ENCODE measurements at regions not wholly inside any gene's neighbourhood (a gene's known extent, or its start where the extent isn't known, plus 50 kb on each side); places are given as distances from the start of the nearest gene placed in this dataset.

- no peak overlapping the region for H3K27ac ChIP-seq (ENCODE audit: extremely low read length, insufficient read depth, low read length)
- POLR2A ChIA-PET: no interaction called here
- H2AFZ ChIP-seq (ENCODE audit: low read length): no peak overlapping the region
- ATAC-seq: no peak
- H3K4me3 ChIP-seq (replicated peaks in 1 of 3; ENCODE audit: insufficient read depth in 1 of 3, low read depth in 2 of 3, low read length in 3 of 3): no peak overlapping the region
- H3K9ac ChIP-seq (ENCODE audit: insufficient read depth, low read depth, low read length): no peak overlapping the region
- BruUV-seq (replicated peaks): no TSS peak
- H3K27me3 ChIP-seq (ENCODE audit: control insufficient read depth in 1 of 2, insufficient read depth in 2 of 2, low read length in 2 of 2): peaks cover 0 to 14% of the 10 kb centered on the region in 2 experiments; a peak in 3 of 5 replicates
- 3% methylated on average over 4 of the region's 4 CpGs for WGBS (ENCODE audit: low lambda C conversion rate)
- no peaks in the 10 kb centered on the region for H3K79me2 ChIP-seq (ENCODE audit: insufficient read depth, low read length)
- no peaks in the 10 kb centered on the region for H3K9me3 ChIP-seq (ENCODE audit: low read length)
- in situ Hi-C loops (cut with HindIII; ENCODE audit: extremely low pct_ligation_motif_present, low pct_unique_long_range_greater_than_20kb): no loop called here
- H3K4me1 ChIP-seq (ENCODE audit: insufficient read depth, low read length): no peaks in the 10 kb centered on the region
- no peak for FAIRE-seq
- intact Hi-C loops (cut with micrococcal nuclease; ENCODE audit: unreplicated experiment): no loop called here
- no peak overlapping the region for H3K4me2 ChIP-seq (ENCODE audit: low read depth, low read length)
- CTCF ChIA-PET (ENCODE audit: low intra/inter-chr PET ratio, low total read pairs): no interaction called here
- DNase-seq (ENCODE audit: low spot score): no peak
- H3K36me3 ChIP-seq (replicated peaks in 1 of 2; ENCODE audit: control insufficient read depth in 1 of 2, insufficient read depth in 2 of 2, low read length in 2 of 2): no peaks in the 10 kb centered on the region
- H4K20me1 ChIP-seq (ENCODE audit: insufficient read depth, low read length): no peaks in the 10 kb centered on the region
- TF ChIP-seq ZNF451 (CRISPR knock-in tag; IDR thresholded peaks at IDR 0.05) (no peak), MBNL3 (CRISPR knock-in tag; conservative IDR thresholded peaks at IDR 0.05) (no peak), MAFF (IDR thresholded peaks at IDR 0.05; ENCODE audit: low read depth, low read length) (no peak), SP5 (CRISPR knock-in tag; IDR thresholded peaks at IDR 0.05; ENCODE audit: borderline replicate concordance, low read depth) (no peak), ATF1 (CRISPR knock-in tag; IDR thresholded peaks at IDR 0.05) (no peak), GABPB1 (CRISPR knock-in tag; IDR thresholded peaks at IDR 0.05) (no peak), PAWR (CRISPR knock-in tag; IDR thresholded peaks at IDR 0.05; ENCODE audit: borderline replicate concordance) (no peak), SETDB1 (CRISPR knock-in tag; IDR thresholded peaks at IDR 0.05; ENCODE audit: borderline replicate concordance) (no peak), CREB1 (IDR thresholded peaks at IDR 0.05) (no peak), CREB1 (CRISPR knock-in tag; IDR thresholded peaks at IDR 0.05) (no peak), ZBTB1 (CRISPR knock-in tag; IDR thresholded peaks at IDR 0.05; ENCODE audit: borderline replicate concordance) (no peak)
- TF ChIP-seq, protein P1, sequence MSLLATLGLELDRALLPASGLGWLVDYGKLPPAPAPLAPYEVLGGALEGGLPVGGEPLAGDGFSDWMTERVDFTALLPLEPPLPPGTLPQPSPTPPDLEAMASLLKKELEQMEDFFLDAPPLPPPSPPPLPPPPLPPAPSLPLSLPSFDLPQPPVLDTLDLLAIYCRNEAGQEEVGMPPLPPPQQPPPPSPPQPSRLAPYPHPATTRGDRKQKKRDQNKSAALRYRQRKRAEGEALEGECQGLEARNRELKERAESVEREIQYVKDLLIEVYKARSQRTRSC (CRISPR knock-in tag; IDR thresholded peaks at IDR 0.05; ENCODE audit: low read depth): no peak
Observed at GRCh38 chr18:78458356-78458755, 521.3 kb upstream of the SALL3 start.

Measured in HepG2 (cell line).